ENCODE measurements at regions not wholly inside any gene's neighbourhood (a gene's known extent, or its start where the extent isn't known, plus 50 kb on each side); places are given as distances from the start of the nearest gene placed in this dataset.

DNA sequence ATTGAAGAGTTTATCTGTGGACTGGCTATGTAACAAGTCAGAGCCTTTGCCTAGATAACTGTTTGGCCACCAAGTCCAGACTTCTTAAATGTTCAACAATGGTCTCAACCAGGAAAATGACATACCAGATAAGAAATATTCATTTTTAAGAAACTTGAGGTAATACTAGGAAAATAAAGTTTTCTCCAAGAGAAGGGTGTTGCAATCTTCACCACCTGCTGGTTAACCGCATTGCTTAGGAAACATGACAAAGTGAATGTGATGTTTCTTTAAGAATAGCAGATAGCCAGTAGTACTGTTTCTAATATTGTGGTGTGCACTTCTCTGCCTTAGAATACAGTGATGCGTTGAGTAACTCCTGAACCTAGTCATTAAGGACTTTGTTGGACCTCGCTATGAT, 321.5 kb upstream of the CADM2 start:
- Histone ChIP-seq H3K9ac (no peak overlapping the region), H3K9me3 (no peaks in the 10 kb centered on the region), H2AFZ (ENCODE audit: low read depth) (no peak overlapping the region), H3F3A (replicated peaks; ENCODE audit: insufficient read depth) (no peaks in the 10 kb centered on the region), H3K36me3 (replicated peaks in 1 of 2; ENCODE audit: control insufficient read depth in 1 of 2, insufficient read depth in 2 of 2, low read length in 1 of 2) (no peaks in the 10 kb centered on the region), H3K4me1 (ENCODE audit: control insufficient read depth in 1 of 2, insufficient read depth in 2 of 2, low read depth in 1 of 2, low read length in 1 of 2) (no peaks in the 10 kb centered on the region), H3K27me3 (ENCODE audit: insufficient read depth) (no peaks in the 10 kb centered on the region), H3K4me2 (no peak overlapping the region), H4K20me1 (ENCODE audit: insufficient read depth) (no peaks in the 10 kb centered on the region), H3K4me3 (ENCODE audit: low read depth in 2 of 2, low read length in 1 of 2) (no peak overlapping the region), H3K9me2 (no peaks in the 10 kb centered on the region), H3K27ac (ENCODE audit: low read depth in 2 of 2, low read length in 1 of 2) (no peak overlapping the region), H3K79me2 (ENCODE audit: insufficient read depth) (no peaks in the 10 kb centered on the region)
- no peak for DNase-seq
- POLR2A ChIA-PET: no interaction called here
- WGBS (ENCODE audit: low lambda C conversion rate): 20% methylated on average over 3 of the region's 3 CpGs
- TF ChIP-seq, protein P1, sequence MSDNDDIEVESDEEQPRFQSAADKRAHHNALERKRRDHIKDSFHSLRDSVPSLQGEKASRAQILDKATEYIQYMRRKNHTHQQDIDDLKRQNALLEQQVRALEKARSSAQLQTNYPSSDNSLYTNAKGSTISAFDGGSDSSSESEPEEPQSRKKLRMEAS (IDR thresholded peaks at IDR 0.05; ENCODE audit: low read depth): no peak
- TF ChIP-seq, protein P2, sequence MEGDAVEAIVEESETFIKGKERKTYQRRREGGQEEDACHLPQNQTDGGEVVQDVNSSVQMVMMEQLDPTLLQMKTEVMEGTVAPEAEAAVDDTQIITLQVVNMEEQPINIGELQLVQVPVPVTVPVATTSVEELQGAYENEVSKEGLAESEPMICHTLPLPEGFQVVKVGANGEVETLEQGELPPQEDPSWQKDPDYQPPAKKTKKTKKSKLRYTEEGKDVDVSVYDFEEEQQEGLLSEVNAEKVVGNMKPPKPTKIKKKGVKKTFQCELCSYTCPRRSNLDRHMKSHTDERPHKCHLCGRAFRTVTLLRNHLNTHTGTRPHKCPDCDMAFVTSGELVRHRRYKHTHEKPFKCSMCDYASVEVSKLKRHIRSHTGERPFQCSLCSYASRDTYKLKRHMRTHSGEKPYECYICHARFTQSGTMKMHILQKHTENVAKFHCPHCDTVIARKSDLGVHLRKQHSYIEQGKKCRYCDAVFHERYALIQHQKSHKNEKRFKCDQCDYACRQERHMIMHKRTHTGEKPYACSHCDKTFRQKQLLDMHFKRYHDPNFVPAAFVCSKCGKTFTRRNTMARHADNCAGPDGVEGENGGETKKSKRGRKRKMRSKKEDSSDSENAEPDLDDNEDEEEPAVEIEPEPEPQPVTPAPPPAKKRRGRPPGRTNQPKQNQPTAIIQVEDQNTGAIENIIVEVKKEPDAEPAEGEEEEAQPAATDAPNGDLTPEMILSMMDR (IDR thresholded peaks at IDR 0.05): no peak
- TF ChIP-seq POLR2AphosphoS5 (IDR thresholded peaks at IDR 0.05; ENCODE audit: low read depth, low read length) (no peak), GABPA (IDR thresholded peaks at IDR 0.05; ENCODE audit: low read depth) (no peak), MEF2A (IDR thresholded peaks at IDR 0.05; ENCODE audit: borderline replicate concordance, low read depth) (no peak), TAF1 (IDR thresholded peaks at IDR 0.05; ENCODE audit: borderline replicate concordance, low read depth, low read length) (no peak), RXRA (IDR thresholded peaks at IDR 0.05; ENCODE audit: borderline replicate concordance, low read depth) (no peak), TCF12 (IDR thresholded peaks at IDR 0.05) (no peak), ELF1 (IDR thresholded peaks at IDR 0.05) (no peak), MXI1 (IDR thresholded peaks at IDR 0.05; ENCODE audit: low read depth, low read length) (no peak), SMC3 (IDR thresholded peaks at IDR 0.05; ENCODE audit: low read depth, low read length) (no peak), RFX5 (IDR thresholded peaks at IDR 0.05; ENCODE audit: low read length) (no peak), NFIC (IDR thresholded peaks at IDR 0.05; ENCODE audit: borderline replicate concordance) (no peak), RCOR1 (IDR thresholded peaks at IDR 0.05; ENCODE audit: low read length) (no peak), YY1 (IDR thresholded peaks at IDR 0.05; ENCODE audit: low read depth) (no peak), RAD21 (IDR thresholded peaks at IDR 0.05; ENCODE audit: low read length) (no peak), FOXM1 (IDR thresholded peaks at IDR 0.05; ENCODE audit: low read depth) (no peak)
- TF ChIP-seq, protein P3, sequence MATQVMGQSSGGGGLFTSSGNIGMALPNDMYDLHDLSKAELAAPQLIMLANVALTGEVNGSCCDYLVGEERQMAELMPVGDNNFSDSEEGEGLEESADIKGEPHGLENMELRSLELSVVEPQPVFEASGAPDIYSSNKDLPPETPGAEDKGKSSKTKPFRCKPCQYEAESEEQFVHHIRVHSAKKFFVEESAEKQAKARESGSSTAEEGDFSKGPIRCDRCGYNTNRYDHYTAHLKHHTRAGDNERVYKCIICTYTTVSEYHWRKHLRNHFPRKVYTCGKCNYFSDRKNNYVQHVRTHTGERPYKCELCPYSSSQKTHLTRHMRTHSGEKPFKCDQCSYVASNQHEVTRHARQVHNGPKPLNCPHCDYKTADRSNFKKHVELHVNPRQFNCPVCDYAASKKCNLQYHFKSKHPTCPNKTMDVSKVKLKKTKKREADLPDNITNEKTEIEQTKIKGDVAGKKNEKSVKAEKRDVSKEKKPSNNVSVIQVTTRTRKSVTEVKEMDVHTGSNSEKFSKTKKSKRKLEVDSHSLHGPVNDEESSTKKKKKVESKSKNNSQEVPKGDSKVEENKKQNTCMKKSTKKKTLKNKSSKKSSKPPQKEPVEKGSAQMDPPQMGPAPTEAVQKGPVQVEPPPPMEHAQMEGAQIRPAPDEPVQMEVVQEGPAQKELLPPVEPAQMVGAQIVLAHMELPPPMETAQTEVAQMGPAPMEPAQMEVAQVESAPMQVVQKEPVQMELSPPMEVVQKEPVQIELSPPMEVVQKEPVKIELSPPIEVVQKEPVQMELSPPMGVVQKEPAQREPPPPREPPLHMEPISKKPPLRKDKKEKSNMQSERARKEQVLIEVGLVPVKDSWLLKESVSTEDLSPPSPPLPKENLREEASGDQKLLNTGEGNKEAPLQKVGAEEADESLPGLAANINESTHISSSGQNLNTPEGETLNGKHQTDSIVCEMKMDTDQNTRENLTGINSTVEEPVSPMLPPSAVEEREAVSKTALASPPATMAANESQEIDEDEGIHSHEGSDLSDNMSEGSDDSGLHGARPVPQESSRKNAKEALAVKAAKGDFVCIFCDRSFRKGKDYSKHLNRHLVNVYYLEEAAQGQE (IDR thresholded peaks at IDR 0.05; ENCODE audit: low read depth, low read length): no peak
- TF ChIP-seq, protein P4, sequence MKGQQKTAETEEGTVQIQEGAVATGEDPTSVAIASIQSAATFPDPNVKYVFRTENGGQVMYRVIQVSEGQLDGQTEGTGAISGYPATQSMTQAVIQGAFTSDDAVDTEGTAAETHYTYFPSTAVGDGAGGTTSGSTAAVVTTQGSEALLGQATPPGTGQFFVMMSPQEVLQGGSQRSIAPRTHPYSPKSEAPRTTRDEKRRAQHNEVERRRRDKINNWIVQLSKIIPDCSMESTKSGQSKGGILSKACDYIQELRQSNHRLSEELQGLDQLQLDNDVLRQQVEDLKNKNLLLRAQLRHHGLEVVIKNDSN (IDR thresholded peaks at IDR 0.05; ENCODE audit: borderline replicate concordance, low read depth): no peak
- TF ChIP-seq, protein P5, sequence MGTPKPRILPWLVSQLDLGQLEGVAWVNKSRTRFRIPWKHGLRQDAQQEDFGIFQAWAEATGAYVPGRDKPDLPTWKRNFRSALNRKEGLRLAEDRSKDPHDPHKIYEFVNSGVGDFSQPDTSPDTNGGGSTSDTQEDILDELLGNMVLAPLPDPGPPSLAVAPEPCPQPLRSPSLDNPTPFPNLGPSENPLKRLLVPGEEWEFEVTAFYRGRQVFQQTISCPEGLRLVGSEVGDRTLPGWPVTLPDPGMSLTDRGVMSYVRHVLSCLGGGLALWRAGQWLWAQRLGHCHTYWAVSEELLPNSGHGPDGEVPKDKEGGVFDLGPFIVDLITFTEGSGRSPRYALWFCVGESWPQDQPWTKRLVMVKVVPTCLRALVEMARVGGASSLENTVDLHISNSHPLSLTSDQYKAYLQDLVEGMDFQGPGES (IDR thresholded peaks at IDR 0.05; ENCODE audit: low read depth, low read length): no peak
- CTCF ChIA-PET: interaction anchor here (1.3 kb wide), 1 partner anchor 8 kb away, joined by 5 read pairs; no protein-coding TSS in a partner anchor
